CD14-positive monocyte (primary cell): ENCODE measurements at regions not wholly inside any gene's neighbourhood (a gene's known extent, or its start where the extent isn't known, plus 50 kb on each side); places are given as distances from the start of the nearest gene placed in this dataset.

Source experiments
- DNase-seq, 3 donors: peaks; one replicate each; pipeline ENCODE4 v3.0.0-alpha.2; 2011 to 2022
- H2AFZ ChIP-seq: 2 replicates; pipeline ENCODE4 v1.6.0; 2012; ENCODE audit warnings: mild to moderate bottlenecking, low read depth, low read length, inconsistent platforms; ENCODE audit not compliant: insufficient read depth, poor library complexity, severe bottlenecking
- H3K27ac ChIP-seq, 2 donors: 1 replicate in 1 of 2; 2 replicates in 1 of 2; pipeline ENCODE4 v1.5.1; 2012 to 2013; ENCODE audit warnings: low read length in 2 of 2, control low read depth in 1 of 2, inconsistent platforms in 1 of 2, low read depth in 1 of 2, mild to moderate bottlenecking in 1 of 2
- H3K27me3 ChIP-seq, 2 donors: one replicate each; pipeline versions ENCODE4 v1.6.0 to v1.6.1; 2011 to 2013; ENCODE audit warnings: low read length in 2 of 2; ENCODE audit not compliant: control insufficient read depth in 2 of 2, insufficient read depth in 2 of 2
- H3K36me3 ChIP-seq, 2 donors: replicated peaks in 1 of 2; 1 replicate in 1 of 2; 2 replicates in 1 of 2; pipeline versions ENCODE4 v1.5.1 to v1.6.1; 2012 to 2013; ENCODE audit warnings: low read length in 2 of 2, control low read depth in 1 of 2, inconsistent platforms in 1 of 2, mild to moderate bottlenecking in 1 of 2; ENCODE audit not compliant: insufficient read depth in 2 of 2, control insufficient read depth in 1 of 2
- H3K4me1 ChIP-seq, 2 donors: 1 replicate in 1 of 2; 2 replicates in 1 of 2; pipeline versions ENCODE4 v1.5.1 to v1.6.1; 2012 to 2013; ENCODE audit warnings: low read length in 2 of 2, control low read depth in 1 of 2, inconsistent platforms in 1 of 2, mild to moderate bottlenecking in 1 of 2, moderate library complexity in 1 of 2; ENCODE audit not compliant: insufficient read depth in 2 of 2, control insufficient read depth in 1 of 2
- H3K4me2 ChIP-seq: replicated peaks from 2 replicates; pipeline ENCODE3; 2012; ENCODE audit warnings: low read length, moderate library complexity, mild to moderate bottlenecking; ENCODE audit not compliant: poor library complexity, severe bottlenecking; ENCODE audit errors: extremely low read depth
- H3K4me3 ChIP-seq, 3 experiments: fragments of 200-600 bp in 1 of 3; sonication (generic) in 1 of 3; replicated peaks in 1 of 3; 1 replicate in 2 of 3; 2 replicates in 1 of 3; pipeline ENCODE4 v1.5.1; 2011 to 2013; ENCODE audit warnings: low read length in 3 of 3, mild to moderate bottlenecking in 3 of 3, control low read depth in 2 of 3, low read depth in 2 of 3, inconsistent platforms in 1 of 3, moderate library complexity in 1 of 3
- H3K79me2 ChIP-seq: 2 replicates; pipeline ENCODE4 v1.6.0; 2012; ENCODE audit warnings: mild to moderate bottlenecking, control low read depth, inconsistent platforms, low read length, moderate library complexity; ENCODE audit not compliant: insufficient read depth
- H3K9ac ChIP-seq: 2 replicates; pipeline ENCODE4 v1.6.0; 2017; ENCODE audit warnings: low read length, mild to moderate bottlenecking; ENCODE audit not compliant: insufficient read depth, poor library complexity, severe bottlenecking
- H3K9me3 ChIP-seq, 2 donors: replicated peaks in 1 of 2; 1 replicate in 1 of 2; 2 replicates in 1 of 2; pipeline versions ENCODE4 v1.5.1 to v1.6.1; 2012 to 2013; ENCODE audit warnings: low read length in 2 of 2, control low read depth in 1 of 2; ENCODE audit not compliant: control insufficient read depth in 1 of 2, insufficient read depth in 1 of 2
- H4K20me1 ChIP-seq: 2 replicates; pipeline ENCODE4 v1.6.0; 2012; ENCODE audit warnings: mild to moderate bottlenecking, low read length, control low read depth, moderate library complexity; ENCODE audit not compliant: insufficient read depth
- H3K27ac Mint-ChIP-seq, 7 donors: one replicate each; pipeline ENCODE4 v1.8.0; 2020; ENCODE audit warnings: mild to moderate bottlenecking in 7 of 7, mixed read lengths in 7 of 7, moderate library complexity in 6 of 7, inconsistent platforms in 2 of 7
- H3K27me3 Mint-ChIP-seq, 3 donors: one replicate each; pipeline ENCODE4 v1.8.0; 2021 to 2022; ENCODE audit warnings: low read depth in 3 of 3, mild to moderate bottlenecking in 3 of 3, mixed read lengths in 3 of 3, moderate library complexity in 3 of 3, inconsistent platforms in 1 of 3
- H3K36me3 Mint-ChIP-seq, 2 donors: one replicate each; pipeline ENCODE4 v1.8.0; 2020; ENCODE audit warnings: mixed read lengths in 2 of 2, inconsistent platforms in 1 of 2, mild to moderate bottlenecking in 1 of 2
- H3K4me1 Mint-ChIP-seq: one replicate; pipeline ENCODE4 v1.8.0; 2020; ENCODE audit warnings: mild to moderate bottlenecking, mixed read lengths
- H3K4me3 Mint-ChIP-seq, 2 donors: one replicate each; pipeline ENCODE4 v1.8.0; 2020; ENCODE audit warnings: mild to moderate bottlenecking in 2 of 2, mixed read lengths in 2 of 2, moderate library complexity in 1 of 2
- H3K9me3 Mint-ChIP-seq, 7 donors: one replicate each; pipeline ENCODE4 v1.8.0; 2020 to 2022; ENCODE audit warnings: mixed read lengths in 7 of 7, mild to moderate bottlenecking in 6 of 7, moderate library complexity in 6 of 7, inconsistent platforms in 2 of 7
- CTCF ChIP-seq: fragments of 200-600 bp; IDR thresholded peaks from one replicate; pipeline ENCODE4 v1.8.0; 2022; ENCODE audit warnings: antibody characterized with exemption, mild to moderate bottlenecking
- WGBS: methylation state at CpG from one replicate; pipeline ENCODE4 v1.1.5; 2013; ENCODE audit warnings: missing lambda C conversion rate; ENCODE audit not compliant: insufficient coverage; 5-methylcytosine and 5-hydroxymethylcytosine counted together
- intact Hi-C, 2 donors: fragments of 100-400 bp; cut with micrococcal nuclease; formaldehyde crosslinking; loops; one replicate each; pipeline versions ENCODE4 v1.15.0 to v1.15.1; 2023

GRCh38 chr6:4397307-4397706 lies 261.9 kb upstream of the ECI2 start:
- H3K4me2 ChIP-seq = no peak overlapping the region
- H3K27me3 ChIP-seq = no peaks in the 10 kb centered on the region
- H3K79me2 ChIP-seq = no peaks in the 10 kb centered on the region
- H3K27ac Mint-ChIP-seq = no peak overlapping the region
- H3K36me3 ChIP-seq = no peaks in the 10 kb centered on the region
- peaks cover 10% of the 10 kb centered on the region for H3K4me1 Mint-ChIP-seq
- H4K20me1 ChIP-seq = no peaks in the 10 kb centered on the region
- H3K4me1 ChIP-seq = peaks cover 2 to 3% of the 10 kb centered on the region in 2 donors
- no peak for TF ChIP-seq CTCF
- no peak for DNase-seq
- H3K27me3 Mint-ChIP-seq = peaks cover 3 to 12% (median 11%) of the 10 kb centered on the region in 3 donors
- 74% methylated on average over 3 of the region's 5 CpGs for WGBS
- no peaks in the 10 kb centered on the region for H3K36me3 Mint-ChIP-seq
- H3K9me3 Mint-ChIP-seq = no peaks in the 10 kb centered on the region
- H3K9ac ChIP-seq = no peak overlapping the region
- H3K27ac ChIP-seq = no peak overlapping the region
- intact Hi-C loops = no loop called here
- H2AFZ ChIP-seq = no peak overlapping the region
- H3K4me3 ChIP-seq = no peak overlapping the region
- H3K4me3 Mint-ChIP-seq = no peak overlapping the region
- H3K9me3 ChIP-seq = no peaks in the 10 kb centered on the region

- H2AFZ ChIP-seq = no peak overlapping the region
- no peak overlapping the region for H3K9ac ChIP-seq
- H3K27me3 ChIP-seq = no peaks in the 10 kb centered on the region
- H3K27ac ChIP-seq = no peak overlapping the region
- H3K79me2 ChIP-seq = no peaks in the 10 kb centered on the region
- no CpG with 5 or more reads among the region's 2 CpGs for WGBS
- Mint-ChIP-seq H3K27ac (no peak overlapping the region), H3K36me3 (no peaks in the 10 kb centered on the region), H3K9me3 (no peaks in the 10 kb centered on the region), H3K27me3 (peaks cover 5 to 13% (median 10%) of the 10 kb centered on the region in 3 donors), H3K4me1 (peaks cover 8% of the 10 kb centered on the region), H3K4me3 (no peak overlapping the region)
- TF ChIP-seq CTCF = no peak
- no peak for DNase-seq
- H3K9me3 ChIP-seq = no peaks in the 10 kb centered on the region
- no peaks in the 10 kb centered on the region for H4K20me1 ChIP-seq
- no peaks in the 10 kb centered on the region for H3K36me3 ChIP-seq
- intact Hi-C loops = no loop called here
- H3K4me2 ChIP-seq = no peak overlapping the region
- peaks cover 2 to 3% of the 10 kb centered on the region in 2 donors for H3K4me1 ChIP-seq
- no peak overlapping the region for H3K4me3 ChIP-seq
Observed at GRCh38 chr6:4396044-4396443, 260.7 kb upstream of the ECI2 start.
